GM12872 (cell line): ENCODE measurements at regions not wholly inside any gene's neighbourhood (a gene's known extent, or its start where the extent isn't known, plus 50 kb on each side); places are given as distances from the start of the nearest gene placed in this dataset.

Source experiments
- TF ChIP-seq, protein P1 (sequence below): IDR thresholded peaks from 3 replicates; pipeline ENCODE4 v1.5.1; 2011; ENCODE audit warnings: low read depth, mild to moderate bottlenecking, low read length, moderate library complexity; ENCODE audit not compliant: insufficient read depth

GRCh38 chr20:23151885-23152284 is 65.8 kb upstream of the CD93 start:
- TF ChIP-seq, protein P1, sequence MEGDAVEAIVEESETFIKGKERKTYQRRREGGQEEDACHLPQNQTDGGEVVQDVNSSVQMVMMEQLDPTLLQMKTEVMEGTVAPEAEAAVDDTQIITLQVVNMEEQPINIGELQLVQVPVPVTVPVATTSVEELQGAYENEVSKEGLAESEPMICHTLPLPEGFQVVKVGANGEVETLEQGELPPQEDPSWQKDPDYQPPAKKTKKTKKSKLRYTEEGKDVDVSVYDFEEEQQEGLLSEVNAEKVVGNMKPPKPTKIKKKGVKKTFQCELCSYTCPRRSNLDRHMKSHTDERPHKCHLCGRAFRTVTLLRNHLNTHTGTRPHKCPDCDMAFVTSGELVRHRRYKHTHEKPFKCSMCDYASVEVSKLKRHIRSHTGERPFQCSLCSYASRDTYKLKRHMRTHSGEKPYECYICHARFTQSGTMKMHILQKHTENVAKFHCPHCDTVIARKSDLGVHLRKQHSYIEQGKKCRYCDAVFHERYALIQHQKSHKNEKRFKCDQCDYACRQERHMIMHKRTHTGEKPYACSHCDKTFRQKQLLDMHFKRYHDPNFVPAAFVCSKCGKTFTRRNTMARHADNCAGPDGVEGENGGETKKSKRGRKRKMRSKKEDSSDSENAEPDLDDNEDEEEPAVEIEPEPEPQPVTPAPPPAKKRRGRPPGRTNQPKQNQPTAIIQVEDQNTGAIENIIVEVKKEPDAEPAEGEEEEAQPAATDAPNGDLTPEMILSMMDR, result no peak

DNA sequence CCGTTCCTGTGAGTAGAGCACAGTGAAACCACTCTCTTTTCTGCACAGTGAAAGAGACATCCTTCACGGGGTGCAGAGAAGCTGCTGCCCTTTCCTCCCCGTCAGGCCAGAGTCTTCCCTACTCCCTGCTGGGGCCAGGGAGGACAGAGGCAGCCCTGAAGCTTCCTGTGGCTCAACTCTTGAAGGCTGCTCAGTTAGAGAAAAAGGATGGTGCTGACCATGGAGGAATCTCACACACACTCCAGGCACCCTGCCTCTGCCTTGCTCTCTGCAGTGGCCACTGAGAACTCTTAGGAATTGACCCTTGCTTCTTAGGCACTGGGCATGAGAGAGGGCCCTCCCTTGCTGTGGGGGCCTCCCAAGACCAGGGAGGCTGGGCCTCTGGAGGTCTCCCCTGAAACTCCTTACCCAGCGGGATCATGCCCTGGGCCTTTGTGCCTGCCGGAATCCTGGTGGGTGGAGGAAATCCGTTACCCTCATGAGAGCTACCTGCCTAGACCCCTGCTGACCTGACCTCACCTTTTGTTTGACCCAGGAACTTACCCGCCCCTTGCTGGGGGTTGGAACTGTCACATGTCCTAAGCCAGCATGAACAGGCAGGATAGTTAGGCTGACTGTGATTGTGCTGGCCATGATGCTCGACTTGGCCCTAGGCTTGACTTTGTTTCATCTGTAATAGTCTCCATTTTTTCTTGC is 65.0 kb upstream of the CD93 start:
- TF ChIP-seq, protein P1, result no peak

DNA sequence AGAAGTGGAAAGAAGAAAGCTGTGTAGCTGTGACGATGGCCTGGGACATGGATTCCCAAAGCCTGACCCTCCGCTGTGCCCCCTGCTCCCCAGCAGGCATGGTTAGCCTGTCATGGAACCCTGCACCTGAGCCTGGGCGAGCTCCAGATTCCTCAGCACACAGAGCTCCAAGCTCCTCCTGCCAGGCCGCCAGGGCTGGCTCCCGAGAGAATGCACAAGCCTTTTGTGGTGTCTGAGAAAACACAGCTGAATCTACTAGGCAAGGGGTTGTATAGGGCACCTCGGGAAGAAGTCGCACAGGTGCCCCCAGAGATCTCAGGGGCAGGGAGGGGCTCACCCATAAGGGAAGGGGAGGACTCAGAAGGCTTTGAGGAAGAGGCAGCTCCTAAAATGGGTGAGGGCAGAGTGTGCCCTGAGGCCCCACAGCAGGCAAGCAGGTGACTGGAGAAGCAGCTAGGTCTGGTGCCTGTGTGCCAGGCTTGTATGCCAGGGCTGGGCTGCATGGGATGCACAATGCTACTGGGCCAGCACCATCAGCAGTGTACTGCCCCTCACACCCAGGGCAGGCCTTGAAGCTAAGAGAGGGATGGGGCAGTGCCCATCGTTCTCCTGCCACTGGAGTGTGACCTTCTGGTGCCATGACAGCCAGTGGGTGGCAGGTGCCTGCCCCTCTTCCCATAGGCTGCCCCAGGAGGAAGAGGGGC is 64.3 kb upstream of the CD93 start:
- TF ChIP-seq, protein P1, result no peak

DNA sequence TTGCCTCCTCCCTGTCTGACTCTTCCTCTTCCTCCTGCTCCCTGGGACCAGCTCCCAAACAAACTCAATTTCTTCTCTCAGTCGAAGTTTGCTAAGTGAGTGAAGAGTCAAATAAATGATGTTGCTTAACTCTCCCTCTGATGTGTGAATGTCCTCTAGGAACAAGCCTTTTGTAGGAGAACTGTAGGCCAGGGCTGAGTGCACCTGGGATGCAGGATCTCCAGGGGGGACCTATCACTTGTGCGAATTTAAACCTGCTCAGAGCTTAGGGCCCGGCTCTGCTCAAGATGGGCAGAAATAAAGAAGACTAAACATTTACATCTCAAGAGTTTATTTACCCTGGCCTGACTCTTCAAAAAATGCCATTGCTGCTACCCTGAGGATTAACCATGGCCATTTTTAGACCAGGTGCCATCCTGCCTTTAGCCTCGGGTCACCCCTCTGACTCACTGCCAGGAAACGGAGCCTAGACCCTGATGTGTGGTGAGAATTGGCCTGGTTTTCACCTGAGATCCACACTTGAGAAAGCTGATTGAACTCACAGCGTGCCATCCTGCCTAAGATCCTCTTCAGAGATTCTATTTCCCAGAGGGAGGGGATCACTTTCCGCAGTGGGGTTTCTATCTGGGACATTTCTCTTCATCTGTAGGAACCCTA is 63.6 kb upstream of the CD93 start:
- TF ChIP-seq, protein P1, result no peak

DNA sequence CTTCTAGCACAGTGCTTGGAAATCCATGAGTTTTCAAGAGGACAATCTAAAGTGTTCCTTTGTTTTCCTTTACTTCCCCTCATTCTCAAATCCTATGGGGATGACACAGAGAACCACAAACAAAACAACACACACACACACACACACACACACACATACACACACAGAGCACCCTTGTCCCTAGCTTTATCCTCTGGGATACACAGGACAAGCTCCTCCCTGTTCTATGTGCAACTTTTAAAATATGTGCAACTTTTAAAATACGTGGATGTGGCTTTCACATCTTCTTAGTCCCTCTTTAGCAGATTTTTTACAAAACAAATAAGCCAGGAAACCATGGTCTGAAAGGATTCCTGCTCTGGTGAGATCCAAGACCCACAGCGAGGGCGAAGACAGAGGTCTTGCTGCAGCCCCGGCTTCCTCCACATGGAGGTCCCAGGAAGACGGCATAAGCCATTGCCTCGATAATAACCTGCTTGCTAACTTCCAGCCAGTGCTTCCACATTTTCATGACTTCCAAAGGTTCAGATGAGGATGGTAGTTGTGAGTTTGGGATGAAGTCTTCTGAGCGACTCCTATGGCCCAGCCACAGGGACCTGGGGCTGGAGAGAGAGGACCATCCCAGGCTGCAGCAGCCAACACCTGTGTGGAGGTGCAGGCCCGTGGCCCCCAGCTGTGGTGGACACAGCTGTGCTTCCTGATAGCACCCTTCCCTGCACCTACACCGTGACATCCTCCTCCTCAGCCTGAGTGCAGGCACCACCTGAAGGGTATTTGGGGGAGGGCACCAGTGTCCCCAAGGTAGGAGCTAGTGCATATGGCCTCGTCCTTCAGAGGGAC is 62.8 kb upstream of the CD93 start:
- TF ChIP-seq, protein P1, result no peak

GRCh38 chr20:23147964-23148730 is 62.0 kb upstream of the CD93 start:
- TF ChIP-seq, protein P1, result no peak
